WTC11 (cell line): ENCODE measurements at regions not wholly inside any gene's neighbourhood (a gene's known extent, or its start where the extent isn't known, plus 50 kb on each side); places are given as distances from the start of the nearest gene placed in this dataset.

ENCODE experiments used
- ATAC-seq: fragments of 200-7000 bp; cut with Tn5 transposase; 2 replicates; pipeline ENCODE4 v1.10.0; 2021; ENCODE audit warnings: mild to moderate bottlenecking, moderate library complexity
- CTCF ChIA-PET: fragments of 300-600 bp; sonication (Branson Sonifier 250); formaldehyde crosslinking; loops from one replicate; lab custom pipeline; 2021; ENCODE audit warnings: antibody characterized with exemption; lab: Charles Lee
- POLR2A ChIA-PET: fragments of 350-600 bp; sonication (Branson Sonifier 250); formaldehyde crosslinking; loops from one replicate; lab custom pipeline; 2021; ENCODE audit warnings: antibody characterized with exemption; lab: Charles Lee
- DNase-seq: peaks from one replicate; pipeline ENCODE4 v3.0.0; 2021; ENCODE audit warnings: low spot score
- H3K27ac Mint-ChIP-seq: 2 replicates; pipeline ENCODE4 v1.8.0; 2021; ENCODE audit warnings: mixed read lengths
- H3K27me3 Mint-ChIP-seq: 2 replicates; pipeline ENCODE4 v1.8.0; 2021; ENCODE audit warnings: low read depth, mild to moderate bottlenecking, moderate library complexity, mixed read lengths
- H3K36me3 Mint-ChIP-seq: 2 replicates; pipeline ENCODE4 v1.8.0; 2021; ENCODE audit warnings: mixed read lengths
- H3K4me1 Mint-ChIP-seq: 2 replicates; pipeline ENCODE4 v1.8.0; 2022; ENCODE audit warnings: mixed read lengths
- H3K4me3 Mint-ChIP-seq: 2 replicates; pipeline ENCODE4 v1.8.0; 2021; ENCODE audit warnings: mild to moderate bottlenecking, moderate library complexity, mixed read lengths
- H3K9me3 Mint-ChIP-seq: 2 replicates; pipeline ENCODE4 v1.8.0; 2021; ENCODE audit warnings: mixed read lengths
- ATF1 ChIP-seq: sonication (generic); formaldehyde crosslinking; IDR thresholded peaks from 2 replicates; pipeline ENCODE4 v1.8.1; 2023; ENCODE audit warnings: mild to moderate bottlenecking, moderate library complexity, missing genetic modification reagents
- ATF6 ChIP-seq: sonication (generic); formaldehyde crosslinking; IDR thresholded peaks from 2 replicates; pipeline ENCODE4 v1.8.1; 2023; ENCODE audit warnings: mild to moderate bottlenecking, missing genetic modification reagents
- CDX4 ChIP-seq: fragments of 250-450 bp; sonication (Bioruptor Pico); IDR thresholded peaks from 2 replicates; pipeline ENCODE4 v1.9.0; 2021; ENCODE audit warnings: moderate library complexity, mild to moderate bottlenecking, inconsistent platforms, borderline replicate concordance
- CREB1 ChIP-seq: sonication (generic); formaldehyde crosslinking; IDR thresholded peaks from 2 replicates; pipeline ENCODE4 v1.8.0; 2023; ENCODE audit warnings: mild to moderate bottlenecking, missing genetic modification reagents
- ETV6 ChIP-seq: sonication (generic); formaldehyde crosslinking; IDR thresholded peaks from 2 replicates; pipeline ENCODE4 v1.8.1; 2022; ENCODE audit warnings: mild to moderate bottlenecking, missing genetic modification reagents
- FOXJ3 ChIP-seq: sonication (generic); formaldehyde crosslinking; IDR thresholded peaks from 2 replicates; pipeline ENCODE4 v1.9.0; 2021; ENCODE audit warnings: missing genetic modification reagents, mild to moderate bottlenecking, borderline replicate concordance
- FOXP4 ChIP-seq: sonication (generic); formaldehyde crosslinking; IDR thresholded peaks from 2 replicates; pipeline ENCODE4 v1.8.0; 2022; ENCODE audit warnings: mild to moderate bottlenecking, missing genetic modification reagents
- GABPB1 ChIP-seq: sonication (generic); formaldehyde crosslinking; IDR thresholded peaks from 2 replicates; pipeline ENCODE4 v1.8.1; 2023; ENCODE audit warnings: mild to moderate bottlenecking, missing genetic modification reagents
- GRHL2 ChIP-seq: fragments of 250-450 bp; sonication (Bioruptor Pico); IDR thresholded peaks from 2 replicates; pipeline ENCODE4 v1.8.0; 2022; ENCODE audit warnings: mild to moderate bottlenecking, moderate library complexity; ENCODE audit not compliant: insufficient replicate concordance, severe bottlenecking
- GTF2I ChIP-seq: fragments of 250-450 bp; sonication (Bioruptor Pico); conservative IDR thresholded peaks from 2 replicates; pipeline ENCODE4 v1.4.0; 2021; ENCODE audit warnings: mild to moderate bottlenecking
- JAZF1 ChIP-seq: fragments of 250-450 bp; sonication (Bioruptor Pico); IDR thresholded peaks from 2 replicates; pipeline ENCODE4 v1.9.0; 2021; ENCODE audit warnings: moderate library complexity, mild to moderate bottlenecking, inconsistent platforms
- MLX ChIP-seq: sonication (generic); formaldehyde crosslinking; IDR thresholded peaks from 2 replicates; pipeline ENCODE4 v1.8.1; 2023; ENCODE audit warnings: mild to moderate bottlenecking, missing genetic modification reagents, moderate library complexity
- MYBL2 ChIP-seq: sonication (generic); formaldehyde crosslinking; IDR thresholded peaks from 2 replicates; pipeline ENCODE4 v1.8.1; 2023; ENCODE audit warnings: mild to moderate bottlenecking, moderate library complexity, missing genetic modification reagents
- NFATC4 ChIP-seq: fragments of 250-450 bp; sonication (Bioruptor Pico); IDR thresholded peaks from 2 replicates; pipeline ENCODE4 v1.9.0; 2021; ENCODE audit warnings: mild to moderate bottlenecking
- NR1H2 ChIP-seq: sonication (generic); formaldehyde crosslinking; IDR thresholded peaks from 2 replicates; pipeline ENCODE4 v1.9.0; 2021; ENCODE audit warnings: mild to moderate bottlenecking, moderate library complexity, missing genetic modification reagents
- NR2C2 ChIP-seq: sonication (generic); formaldehyde crosslinking; IDR thresholded peaks from 2 replicates; pipeline ENCODE4 v1.8.0; 2022; ENCODE audit warnings: mild to moderate bottlenecking, missing genetic modification reagents
- OVOL2 ChIP-seq: fragments of 250-450 bp; sonication (Bioruptor Pico); IDR thresholded peaks from 2 replicates; pipeline ENCODE4 v1.9.0; 2021; ENCODE audit warnings: mild to moderate bottlenecking, borderline replicate concordance
- RELA ChIP-seq: sonication (generic); formaldehyde crosslinking; IDR thresholded peaks from 2 replicates; pipeline ENCODE4 v1.8.1; 2022; ENCODE audit warnings: missing genetic modification reagents, mild to moderate bottlenecking, borderline replicate concordance
- SP1 ChIP-seq: sonication (generic); formaldehyde crosslinking; conservative IDR thresholded peaks from 2 replicates; pipeline ENCODE4 v1.8.1; 2022; ENCODE audit warnings: missing genetic modification reagents
- TEAD1 ChIP-seq: sonication (generic); formaldehyde crosslinking; IDR thresholded peaks from 2 replicates; pipeline ENCODE4 v1.8.0; 2022; ENCODE audit warnings: mild to moderate bottlenecking, missing genetic modification reagents
- ZNF219 ChIP-seq: sonication (generic); formaldehyde crosslinking; IDR thresholded peaks from 2 replicates; pipeline ENCODE4 v1.8.0; 2023; ENCODE audit warnings: missing genetic modification reagents, mild to moderate bottlenecking, borderline replicate concordance
- ZNF423 ChIP-seq: fragments of 250-450 bp; sonication (Bioruptor Pico); IDR thresholded peaks from 2 replicates; pipeline ENCODE4 v2.1.2; 2022; ENCODE audit warnings: mild to moderate bottlenecking, moderate library complexity
- TF ChIP-seq, protein P1 (sequence below): fragments of 250-450 bp; sonication (Bioruptor Pico); IDR thresholded peaks from 2 replicates; pipeline ENCODE4 v1.8.0; 2021; ENCODE audit warnings: mild to moderate bottlenecking
- TF ChIP-seq, protein P2 (sequence below): sonication (generic); formaldehyde crosslinking; IDR thresholded peaks from 2 replicates; pipeline ENCODE4 v1.8.0; 2022; ENCODE audit warnings: mild to moderate bottlenecking, missing genetic modification reagents
- TF ChIP-seq, protein P3 (sequence below): fragments of 250-450 bp; sonication (Bioruptor Pico); conservative IDR thresholded peaks from 2 replicates; pipeline ENCODE4 v1.9.0; 2021; ENCODE audit warnings: mild to moderate bottlenecking

GRCh38 chr5:71978216-71978615 lies 129.1 kb upstream of the MAP1B start:
- ATAC-seq (no peak), DNase-seq (no peak)
- no peak overlapping the region for H3K27ac Mint-ChIP-seq
- POLR2A ChIA-PET: no interaction called here
- H3K36me3 Mint-ChIP-seq: 0 out of 2 replicates have a peak, but pooled peaks cover 9% of the 10 kb centered on the region
- no peak overlapping the region for H3K4me3 Mint-ChIP-seq
- no peaks in the 10 kb centered on the region for H3K4me1 Mint-ChIP-seq
- no peaks in the 10 kb centered on the region for H3K27me3 Mint-ChIP-seq
- peaks cover 26% of the 10 kb centered on the region for H3K9me3 Mint-ChIP-seq
- no peak for TF ChIP-seq TEAD1 (CRISPR knock-in tag)
- TF ChIP-seq CREB1 (CRISPR knock-in tag): no peak
- TF ChIP-seq SP1: no peak
- TF ChIP-seq OVOL2 (CRISPR knock-in tag): no peak
- TF ChIP-seq NR2C2: no peak
- no peak for TF ChIP-seq GRHL2 (CRISPR knock-in tag)
- no peak for TF ChIP-seq ZNF423
- no peak for TF ChIP-seq ATF6
- TF ChIP-seq, protein P1, sequence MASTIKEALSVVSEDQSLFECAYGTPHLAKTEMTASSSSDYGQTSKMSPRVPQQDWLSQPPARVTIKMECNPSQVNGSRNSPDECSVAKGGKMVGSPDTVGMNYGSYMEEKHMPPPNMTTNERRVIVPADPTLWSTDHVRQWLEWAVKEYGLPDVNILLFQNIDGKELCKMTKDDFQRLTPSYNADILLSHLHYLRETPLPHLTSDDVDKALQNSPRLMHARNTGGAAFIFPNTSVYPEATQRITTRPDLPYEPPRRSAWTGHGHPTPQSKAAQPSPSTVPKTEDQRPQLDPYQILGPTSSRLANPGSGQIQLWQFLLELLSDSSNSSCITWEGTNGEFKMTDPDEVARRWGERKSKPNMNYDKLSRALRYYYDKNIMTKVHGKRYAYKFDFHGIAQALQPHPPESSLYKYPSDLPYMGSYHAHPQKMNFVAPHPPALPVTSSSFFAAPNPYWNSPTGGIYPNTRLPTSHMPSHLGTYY (CRISPR knock-in tag): no peak
- TF ChIP-seq RELA (CRISPR knock-in tag): no peak
- TF ChIP-seq NR1H2 (CRISPR knock-in tag): no peak
- TF ChIP-seq CDX4 (CRISPR knock-in tag): no peak
- no peak for TF ChIP-seq GTF2I (CRISPR knock-in tag)
- TF ChIP-seq GABPB1 (CRISPR knock-in tag): no peak
- TF ChIP-seq JAZF1 (CRISPR knock-in tag): no peak
- TF ChIP-seq, protein P2, sequence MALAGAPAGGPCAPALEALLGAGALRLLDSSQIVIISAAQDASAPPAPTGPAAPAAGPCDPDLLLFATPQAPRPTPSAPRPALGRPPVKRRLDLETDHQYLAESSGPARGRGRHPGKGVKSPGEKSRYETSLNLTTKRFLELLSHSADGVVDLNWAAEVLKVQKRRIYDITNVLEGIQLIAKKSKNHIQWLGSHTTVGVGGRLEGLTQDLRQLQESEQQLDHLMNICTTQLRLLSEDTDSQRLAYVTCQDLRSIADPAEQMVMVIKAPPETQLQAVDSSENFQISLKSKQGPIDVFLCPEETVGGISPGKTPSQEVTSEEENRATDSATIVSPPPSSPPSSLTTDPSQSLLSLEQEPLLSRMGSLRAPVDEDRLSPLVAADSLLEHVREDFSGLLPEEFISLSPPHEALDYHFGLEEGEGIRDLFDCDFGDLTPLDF (CRISPR knock-in tag): no peak
- TF ChIP-seq, all 79 proteins: peak for 0
- CTCF ChIA-PET: no interaction called here

GRCh38 chr5:71982717-71983395 lies 124.4 kb upstream of the MAP1B start:
- Mint-ChIP-seq H3K27me3 (no peaks in the 10 kb centered on the region; the same call in 1 of the 2 replicates), H3K4me1 (no peaks in the 10 kb centered on the region), H3K9me3 (peaks cover 32% of the 10 kb centered on the region), H3K27ac (no peak overlapping the region), H3K4me3 (no peak overlapping the region), H3K36me3 (0 out of 2 replicates have a peak, but pooled peaks cover 9% of the 10 kb centered on the region)
- DNase-seq: no peak
- POLR2A ChIA-PET: no interaction called here
- no peak for ATAC-seq
- CTCF ChIA-PET: no interaction called here
- TF ChIP-seq FOXP4 (CRISPR knock-in tag) (no peak), NFATC4 (CRISPR knock-in tag) (no peak), ZNF219 (CRISPR knock-in tag) (no peak), GTF2I (CRISPR knock-in tag) (no peak), GRHL2 (CRISPR knock-in tag) (no peak), MYBL2 (no peak), SP1 (no peak), ZNF423 (no peak), MLX (CRISPR knock-in tag) (no peak), ETV6 (CRISPR knock-in tag) (no peak), FOXJ3 (no peak), ATF1 (no peak)
- TF ChIP-seq, protein P3, sequence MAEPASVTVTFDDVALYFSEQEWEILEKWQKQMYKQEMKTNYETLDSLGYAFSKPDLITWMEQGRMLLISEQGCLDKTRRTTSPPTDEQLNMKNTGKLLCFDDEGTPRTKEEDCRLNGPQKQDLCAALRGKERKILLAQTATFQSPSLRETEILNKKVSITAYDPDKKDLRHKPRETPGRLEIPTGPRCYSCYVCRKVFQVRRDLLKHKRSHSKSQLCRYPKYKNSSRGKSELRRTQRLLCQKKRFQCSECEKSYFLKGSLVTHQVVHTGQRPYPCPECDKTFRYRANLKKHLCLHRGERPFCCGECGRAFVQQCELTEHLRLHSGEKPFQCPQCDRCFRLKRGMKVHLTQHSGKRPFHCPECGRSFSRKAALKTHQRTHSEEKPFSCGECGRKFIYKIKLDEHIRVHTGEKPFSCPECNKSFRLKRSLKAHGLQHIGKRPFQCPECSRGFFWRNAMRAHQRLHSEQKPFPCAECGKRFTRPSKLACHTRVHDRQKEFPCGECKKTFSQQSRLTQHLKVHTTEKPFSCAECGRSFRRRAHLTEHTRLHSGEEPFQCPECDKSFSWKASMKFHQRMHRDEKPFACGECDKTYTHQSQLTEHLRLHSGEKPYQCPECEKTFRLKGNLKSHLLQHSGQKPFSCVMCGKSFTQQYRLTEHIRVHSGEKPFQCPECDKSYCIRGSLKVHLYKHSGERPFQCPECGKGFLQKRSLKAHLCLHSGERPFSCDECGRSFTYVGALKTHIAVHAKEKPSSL (CRISPR knock-in tag): no peak
